BJ (cell line): ENCODE measurements at regions not wholly inside any gene's neighbourhood (a gene's known extent, or its start where the extent isn't known, plus 50 kb on each side); places are given as distances from the start of the nearest gene placed in this dataset.

Source experiments
- CTCF ChIA-PET: fragments of 350-600 bp; formaldehyde crosslinking; extraction: SDS; loops from one replicate; lab custom pipeline; 2021; ENCODE audit warnings: antibody characterized with exemption, inconsistent platforms; lab: Yijun Ruan, JAX
- POLR2A ChIA-PET: fragments of 300-600 bp; sonication (Branson Sonifier 250); formaldehyde crosslinking; extraction: SDS; loops from one replicate; lab custom pipeline; 2021; ENCODE audit warnings: antibody characterized with exemption; lab: Charles Lee
- DNase-seq: peaks from one replicate; pipeline ENCODE4 v3.0.0-alpha.2; 2011; ENCODE audit warnings: low read depth
- H3K27me3 ChIP-seq: 2 replicates; pipeline ENCODE4 v1.6.0; 2011; ENCODE audit warnings: low read length; ENCODE audit not compliant: control insufficient read depth, insufficient read depth
- H3K36me3 ChIP-seq: 2 replicates; pipeline ENCODE4 v1.5.1; 2011; ENCODE audit warnings: low read length; ENCODE audit not compliant: control insufficient read depth, insufficient read depth
- H3K4me3 ChIP-seq: 2 replicates; pipeline ENCODE4 v1.5.1; 2011; ENCODE audit warnings: low read depth, mild to moderate bottlenecking, control low read depth, low read length
- CTCF ChIP-seq: IDR thresholded peaks from 2 replicates; pipeline ENCODE4 v1.5.1; 2011; ENCODE audit warnings: low read depth, mild to moderate bottlenecking, control low read depth, inconsistent platforms, low read length, moderate library complexity; ENCODE audit not compliant: insufficient read depth

DNA sequence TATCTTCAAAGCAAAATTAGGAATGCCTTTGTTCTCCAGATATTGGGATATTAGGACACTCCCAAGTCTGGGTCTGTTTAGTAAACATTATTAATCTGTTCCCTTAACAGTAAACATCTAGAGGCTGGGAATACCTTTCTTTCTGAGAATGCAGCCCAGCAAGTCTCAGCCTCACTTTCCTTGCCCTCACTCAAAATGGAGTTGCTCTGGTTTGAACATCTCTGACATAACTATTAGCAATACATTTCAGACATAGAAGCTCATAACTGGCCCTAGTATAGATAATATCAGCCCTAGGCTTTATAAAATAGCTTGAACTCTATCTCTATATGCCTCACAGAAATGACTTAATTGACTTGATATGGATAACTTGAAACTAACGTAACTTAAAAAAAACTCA lies 299.8 kb downstream of the SPATA18 start:
- Histone ChIP-seq H3K36me3 (no peaks in the 10 kb centered on the region), H3K4me3 (no peak overlapping the region), H3K27me3 (no peaks in the 10 kb centered on the region)
- POLR2A ChIA-PET: no interaction called here
- no peak for DNase-seq
- TF ChIP-seq CTCF: no peak
- CTCF ChIA-PET: no interaction called here

DNA sequence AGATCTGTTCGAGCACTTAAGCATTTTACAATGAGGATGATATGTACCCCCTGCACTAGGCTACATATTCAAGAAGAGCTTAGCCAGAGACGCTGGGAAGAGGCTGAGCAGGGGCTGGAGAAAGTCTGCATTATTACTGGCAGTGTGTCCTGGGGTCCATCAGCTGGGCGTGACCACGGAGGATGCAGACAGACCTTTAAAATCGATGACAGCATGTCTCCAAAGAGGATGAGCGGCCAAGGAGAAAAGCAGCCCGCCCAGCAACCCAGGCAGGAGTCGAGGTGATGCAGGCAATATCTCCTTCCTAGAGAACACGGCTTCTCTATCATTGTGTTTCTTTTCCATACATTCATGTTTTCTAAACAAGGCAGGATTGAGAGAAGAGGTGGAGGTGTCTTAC lies 300.7 kb downstream of the USP46 start:
- Histone ChIP-seq H3K27me3 (no peaks in the 10 kb centered on the region), H3K4me3 (no peak overlapping the region), H3K36me3 (no peaks in the 10 kb centered on the region)
- no peak for DNase-seq
- TF ChIP-seq CTCF: no peak
- POLR2A ChIA-PET: no interaction called here
- CTCF ChIA-PET: interaction anchor here (1.4 to 1.6 kb wide), 2 partner anchors 11 to 18 kb away, joined by 3 to 4 read pairs; no protein-coding TSS in a partner anchor

- no peaks in the 10 kb centered on the region for H3K36me3 ChIP-seq
- no peaks in the 10 kb centered on the region for H3K27me3 ChIP-seq
- no peak for DNase-seq
- no peak overlapping the region for H3K4me3 ChIP-seq
- CTCF ChIA-PET: interaction anchor here (1.4 to 1.6 kb wide), 2 partner anchors 11 to 18 kb away, joined by 3 to 4 read pairs; no protein-coding TSS in a partner anchor
- TF ChIP-seq CTCF: no peak
- POLR2A ChIA-PET: no interaction called here
These were observed 300.2 kb downstream of the USP46 start for GRCh38 chr4:52358883-52359321.

DNA sequence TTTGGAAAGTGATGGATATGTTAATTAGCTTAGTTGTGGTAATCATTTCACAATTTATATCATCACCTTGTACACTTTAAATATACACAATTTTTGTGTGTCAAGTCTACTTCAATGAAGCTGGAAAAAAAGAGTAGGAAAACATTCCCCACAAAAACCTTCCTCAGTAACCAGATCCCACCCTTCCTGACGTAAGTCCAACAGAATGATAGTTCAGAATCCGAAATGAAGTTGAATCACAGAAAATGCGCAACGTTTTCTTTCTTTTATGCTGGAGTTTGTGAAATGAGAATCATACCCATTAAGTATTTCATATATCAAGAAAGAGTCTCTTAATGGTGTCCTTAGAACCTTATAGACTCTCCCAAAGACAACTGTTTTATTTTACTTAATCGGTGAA lies 292.9 kb downstream of the USP46 start:
- ChIA-PET POLR2A (no interaction called here), CTCF (interaction anchor here (1.6 kb wide), 1 partner anchor 10 kb away, joined by 3 read pairs; no protein-coding TSS in a partner anchor)
- no peaks in the 10 kb centered on the region for H3K36me3 ChIP-seq

DNA sequence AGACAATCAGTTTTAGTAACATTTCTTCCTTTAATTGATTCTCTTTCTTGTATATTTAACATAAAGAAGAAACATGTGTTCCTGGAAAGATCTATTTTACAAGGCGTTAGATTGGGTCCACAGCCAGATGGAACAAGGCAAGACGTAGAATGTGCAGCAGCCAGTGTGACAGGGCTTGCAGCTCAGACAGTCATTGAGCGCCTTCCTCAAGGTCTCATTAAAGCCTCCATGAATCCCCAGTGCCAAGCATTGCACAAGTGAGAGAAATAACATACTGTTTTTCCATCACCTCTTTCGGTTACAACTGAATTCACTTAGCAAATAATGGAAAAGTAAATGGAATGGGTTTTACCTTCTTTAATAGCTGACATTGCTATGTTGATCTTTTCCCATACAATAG lies 292.5 kb downstream of the USP46 start:
- Histone ChIP-seq H3K36me3 (no peaks in the 10 kb centered on the region), H3K4me3 (no peak overlapping the region), H3K27me3 (peaks cover 1% of the 10 kb centered on the region; the same call in 1 of the 2 replicates)
- ChIA-PET POLR2A (no interaction called here), CTCF (interaction anchor here (1.6 kb wide), 1 partner anchor 9 kb away, joined by 3 read pairs; no protein-coding TSS in a partner anchor)
- no peak for DNase-seq
- TF ChIP-seq CTCF: no peak

More for the DNA sequence above, 292.9 kb downstream of the USP46 start:
- no peak for DNase-seq
- TF ChIP-seq CTCF: no peak
- no peak overlapping the region for H3K4me3 ChIP-seq
- H3K27me3 ChIP-seq: peaks cover 1% of the 10 kb centered on the region; the same call in 1 of the 2 replicates
